ENCODE measurements at regions not wholly inside any gene's neighbourhood (a gene's known extent, or its start where the extent isn't known, plus 50 kb on each side); places are given as distances from the start of the nearest gene placed in this dataset.

- no peak for TF ChIP-seq CTCF (IDR thresholded peaks at IDR 0.05)
- no peak for TF ChIP-seq POLR2A (IDR thresholded peaks at IDR 0.05)
Observed at GRCh38 chr4:182102576-182102975, 140.6 kb upstream of the TENM3 start.
